ENCODE measurements at regions not wholly inside any gene's neighbourhood (a gene's known extent, or its start where the extent isn't known, plus 50 kb on each side); places are given as distances from the start of the nearest gene placed in this dataset.

DNA sequence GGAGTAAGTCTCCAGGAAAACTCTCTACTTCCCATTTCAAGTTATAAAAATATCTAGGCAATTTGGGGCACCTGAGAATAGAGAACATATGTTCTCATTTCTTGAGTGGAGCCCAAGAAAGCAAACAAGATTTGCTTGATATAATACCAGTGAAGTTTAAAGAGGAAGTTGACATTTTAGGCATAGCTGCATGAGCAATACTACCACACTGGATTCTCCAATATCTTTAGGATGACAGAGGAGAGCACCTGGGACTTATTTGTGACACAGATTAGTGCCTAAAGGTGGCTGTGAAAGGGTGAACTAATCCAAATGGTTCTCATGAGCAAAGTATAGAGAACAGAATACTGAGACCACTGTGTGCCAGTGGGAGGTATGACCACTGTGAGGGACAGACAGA is 423.5 kb upstream of the RIOK2 start:
- no peak for DNase-seq

DNA sequence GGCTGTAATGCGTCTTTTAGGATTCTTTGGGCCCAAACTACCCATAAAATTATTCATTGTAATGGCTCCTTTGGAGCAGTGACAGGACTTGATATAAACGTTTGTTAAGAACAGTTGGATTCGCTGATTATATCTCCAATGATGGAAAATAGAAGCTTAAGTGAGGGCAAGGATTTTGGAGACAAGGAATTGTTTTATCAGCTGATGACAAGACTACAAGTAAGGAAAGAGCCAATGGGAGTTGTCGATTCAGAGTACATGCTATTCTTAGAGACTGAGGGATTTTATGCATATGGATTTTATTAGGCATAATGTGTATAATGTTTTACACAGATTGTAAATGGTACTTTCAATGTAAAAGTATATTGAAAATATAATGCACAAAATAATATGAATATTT is 425.5 kb upstream of the RIOK2 start:
- no peak for DNase-seq

DNA sequence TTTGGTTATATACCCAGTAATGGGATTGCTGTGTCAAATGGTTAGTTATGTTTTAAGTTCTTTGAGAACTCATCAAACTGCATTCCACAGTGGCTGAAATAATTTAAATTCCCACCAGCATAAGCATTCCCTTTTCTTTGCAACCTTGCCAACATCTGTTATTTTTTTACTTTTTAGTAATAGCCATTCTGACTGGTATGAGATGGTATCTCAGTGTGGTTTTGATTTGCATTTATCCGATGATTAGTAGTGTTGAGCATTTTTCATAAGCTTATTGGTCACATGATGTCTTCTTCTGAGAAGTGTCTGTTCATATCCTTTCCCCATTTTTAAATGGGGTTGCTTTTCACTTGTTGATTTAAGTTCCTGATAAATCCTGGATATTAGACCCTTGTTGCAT is 435.7 kb upstream of the RIOK2 start:
- no peak for DNase-seq

DNA sequence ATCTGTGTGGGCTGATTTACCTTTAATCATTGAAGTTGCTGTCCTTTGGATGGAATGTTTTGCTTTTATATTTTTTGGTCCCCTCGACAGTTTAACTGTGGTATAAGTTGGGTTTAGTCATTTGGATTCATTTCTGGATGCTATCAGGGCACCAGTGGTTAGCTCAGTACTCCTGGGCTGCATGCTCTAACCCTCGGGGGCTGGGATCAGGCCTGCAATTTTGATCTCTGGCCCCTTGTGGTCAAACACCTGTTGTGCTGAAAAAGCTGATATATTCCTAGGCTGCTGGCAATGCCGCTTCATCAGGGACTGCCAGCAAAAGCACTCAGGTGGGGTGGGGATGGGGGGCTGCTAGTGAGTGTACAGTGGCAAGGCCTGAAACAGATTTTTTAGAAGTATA is 440.4 kb upstream of the RIOK2 start:
- no peak for DNase-seq

DNA sequence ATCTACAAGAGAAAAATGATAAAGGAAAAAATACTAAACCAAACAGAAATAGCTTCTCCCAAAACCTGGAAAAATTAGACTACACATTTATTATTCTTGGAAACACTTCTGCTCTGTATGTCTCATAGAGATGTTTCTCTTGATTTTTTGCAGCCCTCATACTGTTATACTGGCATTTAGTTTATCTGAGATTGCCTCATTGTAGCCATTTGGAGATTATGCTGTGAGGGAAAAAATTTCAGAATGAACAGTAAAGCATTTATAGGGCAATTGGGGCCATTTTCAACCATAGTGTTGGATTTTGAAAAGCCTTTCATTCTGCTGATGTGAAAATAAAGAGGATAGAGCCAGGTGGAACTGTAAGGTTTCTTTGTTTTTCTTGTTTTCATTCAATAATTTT is 441.8 kb upstream of the RIOK2 start:
- DNase-seq = no peak

DNA sequence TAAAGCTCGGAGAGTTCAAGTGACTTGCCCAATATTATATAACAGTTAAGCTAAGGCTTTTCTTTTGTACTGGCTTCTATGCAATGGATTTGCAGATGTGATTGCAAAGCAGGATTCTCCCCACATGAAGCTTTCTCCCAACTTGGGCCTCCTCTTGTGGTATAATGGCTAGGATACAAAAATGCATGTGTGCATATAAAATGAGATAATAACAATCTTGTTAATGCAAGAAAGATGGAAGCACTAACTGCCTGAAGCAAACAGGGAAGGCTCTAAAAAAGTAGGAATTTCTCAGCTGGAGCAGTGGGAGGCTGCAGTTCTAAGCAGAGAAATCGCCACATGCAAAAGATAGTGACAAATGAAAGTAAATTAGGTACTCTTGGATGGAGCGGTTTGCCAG is 444.2 kb upstream of the RIOK2 start:
- DNase-seq = no peak

DNA sequence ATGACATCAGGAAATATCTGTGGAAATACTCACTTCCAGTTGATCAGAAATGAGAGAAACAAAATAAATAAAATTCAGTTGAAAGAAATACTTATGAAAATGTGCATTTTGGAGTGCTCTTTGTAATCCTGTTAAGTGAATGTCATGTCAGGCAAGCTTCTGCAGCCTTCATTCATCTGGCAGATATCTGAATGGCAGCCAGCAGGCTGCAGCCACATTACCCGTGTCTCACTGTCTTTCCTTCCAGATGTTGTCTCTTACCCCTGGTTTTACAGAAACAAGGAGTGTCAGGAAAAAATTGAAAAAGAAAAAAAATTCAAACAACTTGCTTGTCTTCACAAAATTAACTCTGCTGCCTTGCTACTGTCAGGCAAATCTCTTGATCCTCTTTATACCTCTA is 445.0 kb upstream of the RIOK2 start:
- no peak for DNase-seq

DNA sequence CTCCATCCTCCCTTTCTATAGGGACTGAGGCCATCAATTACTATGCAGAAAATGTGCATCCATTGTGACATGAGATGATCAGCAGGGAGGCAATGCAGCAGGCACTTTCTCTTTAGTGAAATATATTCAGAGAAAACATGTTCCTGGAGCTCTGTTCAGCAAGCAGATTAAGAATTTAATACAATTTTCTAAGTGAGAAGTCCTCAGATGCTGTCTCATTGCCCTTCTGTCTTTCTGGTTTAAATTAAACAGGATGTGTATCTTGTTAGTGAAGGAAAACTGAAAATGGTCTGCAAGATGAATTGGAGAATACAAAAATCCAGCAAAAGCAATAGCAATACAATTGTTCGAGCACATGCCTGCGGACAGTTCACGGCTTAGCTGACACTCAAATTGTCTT is 445.8 kb upstream of the RIOK2 start:
- DNase-seq = no peak

DNA sequence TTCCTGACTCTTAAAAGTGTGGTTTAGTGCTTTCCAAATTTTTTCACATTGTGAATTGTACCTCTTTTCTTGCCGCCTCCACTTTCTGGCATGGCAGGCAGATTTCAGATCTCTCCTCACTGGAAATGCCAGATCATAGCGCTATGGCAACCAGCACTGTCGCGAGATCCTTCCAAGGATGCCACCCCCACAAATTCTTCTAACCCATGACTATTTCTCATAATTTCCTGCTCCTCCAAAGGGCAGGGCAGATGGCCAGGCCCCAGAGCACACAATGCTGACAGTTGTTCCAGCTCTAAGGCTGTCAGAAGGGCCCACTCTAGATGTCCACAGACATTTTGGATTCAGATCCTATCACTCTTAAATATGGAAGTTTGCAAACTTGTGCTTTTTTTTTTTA is 446.2 kb upstream of the RIOK2 start:
- no peak for DNase-seq

DNA sequence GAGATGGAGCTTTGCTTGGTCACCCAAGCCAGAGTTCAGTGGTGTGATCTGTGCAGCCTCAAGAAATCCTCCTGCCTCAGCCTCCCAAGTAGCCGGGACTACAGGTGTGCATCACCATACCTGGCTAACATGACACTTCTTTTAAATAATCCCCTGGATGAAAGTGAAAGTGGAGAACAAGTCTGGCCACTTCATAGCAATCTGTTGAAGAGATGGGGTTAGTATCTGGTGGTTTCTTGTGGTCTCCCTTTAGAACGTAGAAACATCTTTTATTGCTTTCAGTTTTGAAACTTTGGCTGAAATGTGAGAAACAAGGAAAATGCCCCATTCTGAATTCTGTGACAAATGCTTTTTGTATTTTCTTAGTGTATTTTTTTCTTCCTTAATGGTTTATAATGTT is 452.5 kb upstream of the RIOK2 start:
- DNase-seq = no peak

DNA sequence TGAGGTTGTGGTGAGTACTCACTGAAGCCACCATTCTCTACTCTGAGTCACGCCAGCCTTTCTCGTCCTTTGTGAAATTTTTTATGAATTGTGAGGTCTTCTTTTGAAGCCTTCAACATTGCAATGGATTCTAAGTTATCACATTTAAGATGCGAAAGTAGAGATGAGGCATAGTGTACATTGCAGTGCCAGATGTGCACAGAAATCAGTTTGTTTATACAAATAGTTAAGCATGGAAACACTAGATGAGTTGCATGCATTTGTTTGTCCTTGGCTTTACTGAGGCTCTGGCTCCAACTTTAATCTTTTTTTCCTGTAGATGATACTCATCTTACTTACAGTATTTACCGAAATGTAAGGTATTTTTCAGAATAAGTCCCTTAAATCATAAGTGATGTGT is 453.7 kb upstream of the RIOK2 start:
- DNase-seq = no peak

DNA sequence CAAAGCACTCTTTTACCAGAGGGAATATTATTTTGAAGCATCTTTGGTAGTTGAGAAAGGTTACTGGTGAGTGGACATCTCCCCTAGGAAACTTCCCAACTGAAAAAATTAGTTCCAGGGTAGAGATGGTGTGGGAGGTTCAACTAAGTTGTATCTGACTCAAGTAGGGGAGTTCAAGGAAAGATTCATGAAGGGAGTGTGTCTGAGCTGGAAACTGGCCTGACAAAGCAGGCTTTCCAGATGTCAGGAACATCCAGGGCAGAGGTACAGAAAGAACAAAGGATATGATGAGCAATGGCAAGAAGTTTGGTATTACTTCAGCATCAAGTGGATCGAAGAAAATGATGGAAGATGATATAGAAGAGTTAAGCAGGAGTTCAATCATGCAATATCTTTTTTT is 458.0 kb upstream of the RIOK2 start:
- DNase-seq = no peak

DNA sequence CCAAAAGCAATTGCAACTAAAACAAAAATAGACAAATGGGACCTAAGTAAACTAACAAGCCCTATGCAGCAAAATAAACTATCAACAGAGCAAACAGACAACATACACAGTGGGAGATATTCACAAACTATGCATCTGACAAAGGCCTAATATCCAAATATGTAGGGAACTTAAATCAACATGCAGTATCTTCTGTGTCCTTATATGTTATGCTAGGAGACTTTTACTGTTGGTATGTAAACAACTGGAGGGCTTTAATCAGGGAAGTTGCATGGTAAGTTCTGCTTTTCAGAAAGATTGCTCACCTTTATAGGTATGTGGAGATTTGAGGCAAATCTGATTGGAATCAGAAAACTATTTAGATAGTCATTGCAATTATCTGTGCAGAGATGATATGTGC is 461.2 kb upstream of the RIOK2 start:
- DNase-seq = no peak

DNA sequence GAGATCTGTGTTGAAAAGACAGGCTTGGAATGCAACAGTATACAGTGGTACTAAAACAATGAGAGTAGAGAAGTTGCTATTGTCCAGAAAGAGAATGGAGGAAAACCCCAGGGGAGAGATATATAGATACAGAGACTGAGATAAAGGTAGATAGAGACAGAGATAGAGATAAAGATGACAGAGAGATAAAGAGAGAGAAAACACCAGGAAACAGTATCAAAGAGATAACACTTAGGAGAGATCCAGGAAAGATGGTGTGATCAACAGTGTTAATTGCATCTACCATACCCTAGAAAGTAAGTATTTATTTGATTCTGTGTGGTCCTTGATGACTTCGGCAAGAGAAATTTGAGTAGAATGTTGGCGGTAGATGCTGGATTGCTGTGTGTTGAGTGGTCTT is 461.8 kb upstream of the RIOK2 start:
- DNase-seq = no peak

DNA sequence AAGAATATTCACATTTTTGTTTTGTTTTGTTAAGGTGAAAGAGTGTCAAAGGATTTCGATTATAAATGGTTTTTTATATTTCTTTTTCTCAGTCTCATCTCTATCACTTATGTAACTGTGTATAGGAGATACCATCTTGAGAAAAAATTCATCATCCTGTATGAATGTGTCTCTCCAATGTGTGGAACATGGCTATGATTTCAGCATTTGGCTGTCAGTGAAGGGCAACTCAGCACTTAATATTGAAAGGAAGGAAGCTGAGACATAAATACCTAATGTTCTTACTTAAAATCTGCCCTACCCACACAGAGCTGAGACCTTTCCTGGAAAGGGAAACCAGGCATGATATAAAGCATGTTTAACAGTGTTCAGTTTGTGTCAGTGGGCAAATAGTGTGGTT is 474.2 kb upstream of the RIOK2 start:
- no peak for DNase-seq

DNA sequence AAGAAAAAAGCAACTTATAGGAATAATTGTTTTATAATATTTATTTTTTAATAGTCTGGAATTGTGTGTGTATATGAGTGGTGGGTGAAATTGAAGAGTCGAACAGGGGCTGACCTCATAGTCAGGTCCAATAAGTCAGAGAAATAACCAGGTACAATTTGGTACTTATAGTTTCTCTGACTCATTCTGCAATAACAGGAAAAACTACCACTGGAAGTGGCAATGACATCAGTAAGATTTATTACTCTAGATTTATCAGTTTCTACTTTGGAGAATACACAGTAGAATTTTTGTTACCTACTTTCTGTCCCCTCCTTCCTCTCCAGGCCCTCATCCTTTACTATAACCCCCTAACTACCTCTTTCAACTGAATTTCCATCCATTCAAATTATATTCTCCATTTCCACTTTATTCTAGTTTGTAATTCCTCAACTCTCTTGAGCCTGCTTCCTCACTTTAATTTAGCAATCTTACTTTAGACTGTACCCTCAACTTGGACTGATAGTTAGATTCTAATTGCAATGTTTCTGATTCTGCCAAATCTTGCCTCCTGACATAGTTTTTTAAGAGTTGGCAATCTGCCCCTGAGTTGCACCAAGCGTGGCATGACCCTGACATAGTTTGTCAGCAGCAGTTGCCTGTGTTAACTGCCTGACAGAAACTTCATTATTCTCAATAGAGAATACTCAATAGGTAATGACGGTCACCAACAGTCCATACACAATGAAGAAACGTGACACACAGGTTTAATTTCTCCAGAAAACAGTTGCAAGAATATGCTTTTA is 475.3 kb upstream of the RIOK2 start:
- DNase-seq = peak; percentile 42

DNA sequence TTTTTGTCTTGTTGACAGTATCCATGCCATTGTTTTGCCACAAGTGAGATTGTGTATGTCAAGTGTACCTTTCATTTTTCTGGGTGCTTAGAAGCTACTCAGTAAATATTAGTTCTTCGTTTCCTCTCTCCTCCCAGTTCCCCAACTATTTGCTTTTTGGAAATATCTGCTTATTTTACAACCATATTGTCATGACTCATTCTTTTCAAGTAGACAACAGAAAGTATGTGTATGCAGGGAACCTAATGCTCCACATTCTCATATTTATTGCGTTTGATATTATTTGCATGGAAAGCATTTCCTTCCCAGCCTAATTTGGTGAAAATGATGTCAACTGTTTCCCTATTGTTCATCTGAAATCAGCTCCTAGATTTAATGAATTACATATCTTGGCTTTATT is 483.7 kb upstream of the RIOK2 start:
- peak; percentile 89 for DNase-seq

DNA sequence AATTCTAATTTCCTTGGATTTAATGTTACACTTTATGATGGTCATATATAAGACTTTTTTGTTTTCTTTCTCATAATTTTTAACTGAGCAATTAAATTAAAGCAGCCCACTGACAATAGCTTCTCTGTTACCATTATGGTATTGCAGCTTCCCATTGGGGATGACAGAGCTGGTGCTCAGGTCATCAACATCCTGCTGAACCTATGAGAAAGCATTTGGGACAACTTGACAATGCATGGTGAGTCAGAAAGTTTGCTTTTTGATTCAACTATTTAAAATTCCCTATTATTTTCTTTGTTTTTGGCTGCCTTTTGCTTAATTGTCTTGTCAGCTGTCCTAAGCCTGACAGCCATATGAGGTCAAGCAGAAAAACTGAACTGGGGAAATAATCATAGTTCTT is 487.4 kb upstream of the RIOK2 start:
- DNase-seq = no peak

DNA sequence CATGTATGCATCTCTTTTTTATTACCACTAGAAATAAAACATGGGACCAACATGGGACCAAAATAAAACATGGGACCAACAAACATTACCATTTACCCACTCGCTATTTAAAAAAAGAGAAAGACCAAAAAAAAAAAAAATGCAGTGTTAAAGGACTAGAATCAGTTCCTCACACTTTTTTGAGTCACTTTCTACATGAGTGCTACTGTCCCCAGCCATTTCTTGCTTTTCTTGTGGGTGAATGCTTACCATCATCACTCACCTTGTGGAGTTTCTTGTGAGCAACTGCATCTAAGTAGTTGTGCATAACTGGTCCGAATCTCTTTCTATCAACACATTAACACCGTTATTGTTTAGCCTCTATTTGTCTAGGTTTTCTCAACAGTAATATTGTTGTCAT is 493.6 kb upstream of the RIOK2 start:
- DNase-seq = no peak

DNA sequence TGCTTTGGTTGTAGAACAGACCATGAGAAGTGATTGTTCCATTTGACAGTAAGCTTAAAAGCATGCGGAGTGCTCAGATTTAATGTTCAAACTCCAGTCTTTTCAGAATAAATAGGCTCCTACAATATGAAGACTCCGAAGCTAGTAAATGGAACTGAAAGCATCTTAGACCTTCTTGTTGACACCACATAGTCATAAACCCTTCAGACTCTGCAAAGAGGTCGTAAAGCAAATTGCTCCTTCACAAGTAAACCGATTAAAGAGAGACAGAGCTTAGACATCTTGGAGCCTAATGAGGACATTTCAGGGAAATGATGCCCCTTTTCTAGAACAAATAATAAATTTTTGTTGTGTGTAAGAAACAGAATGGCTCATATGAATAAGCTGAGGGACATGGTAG is 511.0 kb upstream of the RIOK2 start:
- no peak for DNase-seq

DNA sequence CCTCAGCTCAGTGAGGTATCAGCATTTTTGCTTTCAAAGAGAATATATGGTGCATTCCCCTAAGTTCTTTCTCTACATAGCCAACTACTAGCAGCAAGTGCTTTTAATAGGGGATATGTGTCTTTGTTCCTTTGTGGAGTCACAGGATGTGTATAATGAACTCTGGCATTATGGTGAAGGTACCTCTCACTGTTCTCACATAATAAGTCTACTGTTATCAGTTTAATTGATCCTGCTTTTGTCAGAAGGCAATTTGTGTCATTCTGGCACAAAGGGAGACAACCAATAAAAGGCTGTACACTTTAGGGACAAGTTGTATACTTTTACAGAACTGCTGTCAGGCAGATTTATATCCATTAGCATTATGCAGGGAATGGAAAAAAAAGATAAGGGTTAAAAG is 531.4 kb upstream of the RIOK2 start:
- no peak for DNase-seq

DNA sequence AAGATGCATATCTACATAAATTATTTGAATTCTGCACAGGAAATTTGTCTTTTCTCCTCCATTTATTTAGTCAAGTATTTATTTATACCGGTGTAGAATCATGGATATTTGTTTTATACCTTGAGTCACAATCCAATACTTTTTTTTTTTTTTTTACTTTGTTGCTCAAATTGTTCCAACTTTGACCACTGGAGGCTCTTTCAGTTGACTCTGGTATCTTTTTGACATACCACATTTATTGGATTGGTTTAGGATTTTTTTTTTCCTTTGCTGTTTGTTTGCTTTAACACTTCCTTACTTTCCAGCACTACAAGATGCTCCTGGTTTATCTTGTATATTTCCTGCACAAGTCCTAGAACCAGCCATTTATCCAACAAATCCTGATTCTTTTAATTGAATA is 543.1 kb upstream of the RIOK2 start:
- peak; percentile 40 for DNase-seq

DNA sequence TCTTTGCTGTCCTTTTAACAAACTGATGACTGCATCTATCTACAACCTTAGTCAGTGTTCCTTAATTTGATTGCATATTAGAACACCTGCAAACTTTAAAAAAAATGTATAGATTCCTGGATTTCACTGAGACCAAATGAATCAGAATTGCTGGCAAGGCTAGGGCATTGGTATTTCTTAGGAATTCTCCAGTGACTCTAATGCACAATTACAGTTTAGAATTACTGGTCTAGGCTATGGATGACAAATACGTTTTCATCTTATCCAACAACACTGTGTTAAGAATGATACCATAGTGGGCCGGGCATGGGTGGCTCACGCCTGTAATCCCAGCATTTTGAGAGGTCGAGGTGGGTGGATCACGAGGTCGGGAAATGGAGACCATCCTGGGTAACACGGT is 545.9 kb upstream of the RIOK2 start:
- DNase-seq = no peak

DNA sequence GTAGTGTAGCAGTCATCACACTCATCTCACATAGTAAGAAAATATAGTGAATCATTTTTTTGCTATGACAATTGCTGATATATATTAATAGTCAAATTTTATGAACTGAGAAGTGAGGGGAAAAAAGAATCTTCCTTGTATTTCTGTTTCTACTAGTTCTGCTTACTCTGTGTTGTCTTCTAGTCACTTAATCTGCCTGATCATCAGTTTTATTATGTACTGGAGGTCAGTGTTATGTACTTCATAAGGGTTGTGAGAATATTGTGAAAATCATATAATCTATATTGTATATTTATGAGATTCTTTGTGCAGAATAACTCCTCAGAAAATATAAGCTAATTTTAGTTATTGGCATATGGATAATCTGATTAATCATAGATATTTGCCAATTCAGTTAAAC is 546.9 kb upstream of the RIOK2 start:
- no peak for DNase-seq

DNA sequence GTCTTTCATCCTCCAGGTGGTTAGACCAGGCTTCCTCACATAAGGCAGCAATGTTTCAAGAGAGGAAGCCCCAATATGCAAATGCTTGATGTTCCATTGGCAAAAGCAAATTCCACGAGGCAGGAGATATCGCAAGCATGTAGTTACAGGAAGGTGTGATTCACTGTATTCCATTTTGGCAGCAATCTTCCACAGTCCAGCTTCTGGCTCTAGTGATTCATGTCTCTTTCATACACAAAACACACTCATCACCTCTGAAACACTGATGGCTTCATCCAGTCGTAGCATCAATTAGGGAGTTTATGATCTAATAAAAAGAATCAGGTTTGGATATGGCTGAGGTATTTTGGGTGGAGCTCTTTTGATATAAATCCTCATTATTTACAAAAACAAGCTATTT is 552.2 kb upstream of the RIOK2 start:
- no peak for DNase-seq

DNA sequence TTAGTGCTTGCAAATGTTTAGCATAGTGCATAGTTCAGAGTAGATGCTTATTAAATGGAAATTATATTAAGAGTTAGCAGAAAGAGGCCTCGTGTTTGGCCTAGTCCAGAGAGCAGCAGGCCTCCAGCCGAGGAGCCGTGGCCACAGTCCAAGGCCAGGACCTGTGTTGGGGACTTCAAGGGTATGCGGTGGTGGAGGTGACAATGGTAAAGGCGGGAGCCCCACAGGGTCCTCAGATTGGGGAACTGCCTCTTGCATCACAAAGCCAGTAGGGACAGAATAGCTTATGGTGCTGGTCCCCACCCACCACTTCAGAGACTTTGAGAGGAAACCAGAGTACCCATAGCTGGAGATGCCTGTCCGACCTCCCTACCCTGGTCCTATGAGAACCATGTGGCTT is 554.6 kb upstream of the RIOK2 start:
- DNase-seq = no peak
